Smooth muscle cell (in vitro differentiated cells): ENCODE measurements at regions not wholly inside any gene's neighbourhood (a gene's known extent, or its start where the extent isn't known, plus 50 kb on each side); places are given as distances from the start of the nearest gene placed in this dataset.

Experiments used
- DNase-seq: peaks from one replicate; lab custom pipeline; 2025; ENCODE audit not compliant: unreplicated experiment; lab: John Stamatoyannopoulos, UW
- H2AFZ ChIP-seq: fragments of 200-600 bp; sonication (generic); 2 replicates; pipeline ENCODE4 v1.6.0; 2016; ENCODE audit warnings: antibody characterized with exemption, low read depth, mild to moderate bottlenecking
- H3F3A ChIP-seq: fragments of 200-600 bp; sonication (generic); 2 replicates; pipeline ENCODE4 v1.6.0; 2017; ENCODE audit warnings: antibody characterized with exemption, low read depth
- H3K27ac ChIP-seq: fragments of 200-600 bp; sonication (generic); 2 replicates; pipeline ENCODE4 v1.5.1; 2016; ENCODE audit warnings: low read depth, mild to moderate bottlenecking
- H3K27me3 ChIP-seq: fragments of 200-600 bp; sonication (generic); 2 replicates; pipeline ENCODE4 v1.6.1; 2016; ENCODE audit warnings: low read depth, mild to moderate bottlenecking
- H3K36me3 ChIP-seq: fragments of 200-600 bp; sonication (generic); 2 replicates; pipeline ENCODE4 v1.5.1; 2016; ENCODE audit warnings: low read depth
- H3K4me1 ChIP-seq: fragments of 200-600 bp; sonication (generic); 2 replicates; pipeline ENCODE4 v1.5.1; 2016; ENCODE audit warnings: low read depth
- H3K4me2 ChIP-seq: fragments of 200-600 bp; sonication (generic); 2 replicates; pipeline ENCODE4 v1.6.0; 2016; ENCODE audit warnings: mild to moderate bottlenecking
- H3K4me3 ChIP-seq: fragments of 200-600 bp; sonication (generic); 2 replicates; pipeline ENCODE4 v1.5.1; 2016; ENCODE audit warnings: mild to moderate bottlenecking
- H3K79me2 ChIP-seq: fragments of 200-600 bp; sonication (generic); 2 replicates; pipeline ENCODE4 v1.6.0; 2016; ENCODE audit warnings: low read depth, mild to moderate bottlenecking
- H3K9ac ChIP-seq: fragments of 200-600 bp; sonication (generic); 2 replicates; pipeline ENCODE4 v1.6.0; 2016; ENCODE audit warnings: low read depth
- H3K9me3 ChIP-seq: fragments of 200-600 bp; sonication (generic); replicated peaks from 2 replicates; pipeline ENCODE4 v1.5.1; 2016; ENCODE audit warnings: low read depth
- H4K20me1 ChIP-seq: fragments of 200-600 bp; sonication (generic); 2 replicates; pipeline ENCODE4 v1.6.0; 2016; ENCODE audit warnings: low read depth
- CTCF ChIP-seq: fragments of 200-600 bp; sonication (generic); IDR thresholded peaks from 2 replicates; pipeline ENCODE4 v1.5.1; 2017; ENCODE audit warnings: borderline replicate concordance, mild to moderate bottlenecking, antibody characterized with exemption; ENCODE audit not compliant: insufficient read depth, poor library complexity, severe bottlenecking
- WGBS: methylation state at CpG from one replicate; pipeline ENCODE4 v1.1.7; 2016; ENCODE audit warnings: low lambda C conversion rate; 5-methylcytosine and 5-hydroxymethylcytosine counted together

- Histone ChIP-seq H3K4me1 (peaks cover 9% of the 10 kb centered on the region), H4K20me1 (no peaks in the 10 kb centered on the region), H3K27ac (no peak overlapping the region), H2AFZ (no peak overlapping the region), H3K9me3 (no peaks in the 10 kb centered on the region), H3K9ac (no peak overlapping the region), H3F3A (no peaks in the 10 kb centered on the region), H3K4me2 (no peak overlapping the region), H3K27me3 (no peaks in the 10 kb centered on the region), H3K4me3 (no peak overlapping the region), H3K79me2 (no peaks in the 10 kb centered on the region), H3K36me3 (no peaks in the 10 kb centered on the region)
- TF ChIP-seq CTCF = no peak
- 80% methylated on average over 15 of the region's 15 CpGs for WGBS
- DNase-seq = no peak
These were observed 68.4 kb upstream of the MFGE8 start for GRCh38 chr15:88981244-88982215.

- TF ChIP-seq CTCF = no peak
- H3K4me2 ChIP-seq = no peak overlapping the region
These were observed 69.2 kb upstream of the MFGE8 start for GRCh38 chr15:88982304-88982945.

GRCh38 chr15:88982946-88983342 is 69.8 kb upstream of the MFGE8 start:
- H3K79me2 ChIP-seq = no peaks in the 10 kb centered on the region
- 90% methylated on average over 2 of the region's 2 CpGs for WGBS

More at GRCh38 chr15:88982304-88982945, 69.2 kb upstream of the MFGE8 start:
- Histone ChIP-seq H3K9ac (no peak overlapping the region), H3K4me1 (peaks cover 13% of the 10 kb centered on the region), H3K4me3 (no peak overlapping the region), H3K79me2 (no peaks in the 10 kb centered on the region), H3K27ac (no peak overlapping the region), H3K36me3 (no peaks in the 10 kb centered on the region), H4K20me1 (no peaks in the 10 kb centered on the region), H3K27me3 (no peaks in the 10 kb centered on the region), H3F3A (no peaks in the 10 kb centered on the region), H3K9me3 (no peaks in the 10 kb centered on the region), H2AFZ (no peak overlapping the region)
- 68% methylated on average over 7 of the region's 7 CpGs for WGBS
- no peak for DNase-seq

More at GRCh38 chr15:88982946-88983342, 69.8 kb upstream of the MFGE8 start:
- H4K20me1 ChIP-seq = no peaks in the 10 kb centered on the region
- no peak overlapping the region for H3K27ac ChIP-seq
- no peaks in the 10 kb centered on the region for H3K27me3 ChIP-seq
- no peaks in the 10 kb centered on the region for H3K9me3 ChIP-seq
- no peak overlapping the region for H3K4me2 ChIP-seq
- peaks cover 18% of the 10 kb centered on the region for H3K4me1 ChIP-seq
- H3K4me3 ChIP-seq = no peak overlapping the region
- no peak overlapping the region for H2AFZ ChIP-seq
- DNase-seq = no peak
- H3K9ac ChIP-seq = no peak overlapping the region
- TF ChIP-seq CTCF = no peak
- no peaks in the 10 kb centered on the region for H3K36me3 ChIP-seq
- no peaks in the 10 kb centered on the region for H3F3A ChIP-seq
